Gastrocnemius medialis (tissue), 4 donors: ENCODE measurements at regions not wholly inside any gene's neighbourhood (a gene's known extent, or its start where the extent isn't known, plus 50 kb on each side); places are given as distances from the start of the nearest gene placed in this dataset.
"Not testable (repeated sequence)": the region's sequence is repeated elsewhere in the genome, so short reads cannot be mapped to it uniquely, and the experiment has no call there.

Experiments
- ATAC-seq, 2 donors: fragments of 150-250 bp; one replicate each; pipeline ENCODE4 v1.9.1; 2016
- DNase-seq, 2 donors: peaks; one replicate each; pipeline ENCODE4 v3.0.0-alpha.2; 2019
- H3K27ac ChIP-seq, 4 donors: fragments of 200-600 bp; sonication (generic); 1 replicate in 1 of 4; 2 replicates in 3 of 4; pipeline ENCODE4 v1.5.1; 2016 to 2018; ENCODE audit warnings: mild to moderate bottlenecking in 2 of 4, moderate library complexity in 1 of 4
- H3K27me3 ChIP-seq, 3 donors: fragments of 200-600 bp; sonication (generic) in 2 of 3; 1 replicate in 1 of 3; 2 replicates in 2 of 3; pipeline versions ENCODE4 v1.5.1 to v1.6.0; 2016 to 2019; ENCODE audit warnings: mild to moderate bottlenecking in 1 of 3, moderate library complexity in 1 of 3
- H3K36me3 ChIP-seq, 2 donors: fragments of 200-600 bp; sonication (generic) in 1 of 2; one replicate each; pipeline ENCODE4 v1.5.1; 2017 to 2018
- H3K4me1 ChIP-seq, 2 donors: fragments of 200-600 bp; sonication (generic) in 1 of 2; one replicate each; pipeline ENCODE4 v1.5.1; 2016 to 2017; ENCODE audit warnings: mild to moderate bottlenecking in 2 of 2
- H3K4me3 ChIP-seq, 4 donors: fragments of 200-600 bp; sonication (generic) in 3 of 4; 1 replicate in 1 of 4; 2 replicates in 3 of 4; pipeline ENCODE4 v1.5.1; 2016 to 2019; ENCODE audit warnings: mild to moderate bottlenecking in 2 of 4
- H3K9me3 ChIP-seq, 3 donors: fragments of 200-600 bp; sonication (generic) in 2 of 3; 1 replicate in 1 of 3; 2 replicates in 2 of 3; pipeline ENCODE4 v1.5.1; 2016 to 2019
- CTCF ChIP-seq, 5 experiments: fragments of 450-650 bp in 3 of 5; fragments of 200-600 bp in 2 of 5; sonication (generic) in 2 of 5; IDR thresholded peaks in 4 of 5; conservative IDR thresholded peaks in 1 of 5; 1 replicate in 4 of 5; 2 replicates in 1 of 5; pipeline ENCODE4 v1.5.1; 2016 to 2019; ENCODE audit warnings: antibody characterized with exemption in 5 of 5, mild to moderate bottlenecking in 3 of 5, moderate library complexity in 3 of 5
- POLR2A ChIP-seq, 2 donors: fragments of 450-650 bp; IDR thresholded peaks; one replicate each; pipeline ENCODE4 v1.6.1; 2017; ENCODE audit warnings: antibody characterized with exemption in 2 of 2, mild to moderate bottlenecking in 2 of 2, moderate library complexity in 2 of 2
- in situ Hi-C, 4 donors: fragments of 200-750 bp; cut with MboI; loops; one replicate each; pipeline versions ENCODE4 v1.15.0 to v1.8.0; 2017; ENCODE audit warnings: low sequenced_read_pairs in 4 of 4
- intact Hi-C: fragments of 100-400 bp; cut with DNase I; formaldehyde crosslinking; loops from one replicate; pipeline ENCODE4 v1.15.1; 2023; ENCODE audit warnings: low total_unique reads

GRCh38 chr13:58343076-58343475 is 711.5 kb downstream of the PCDH17 start:
- intact Hi-C loops = no loop called here
- H3K9me3 ChIP-seq = no peaks in the 10 kb centered on the region
- TF ChIP-seq POLR2A (IDR thresholded peaks at IDR 0.05) = no peak
- TF ChIP-seq CTCF (IDR thresholded peaks at IDR 0.05 in 4 of 5, conservative IDR thresholded peaks at IDR 0.05 in 1 of 5) = no peak
- ATAC-seq (no peak), DNase-seq (no peak)
- H3K4me1 ChIP-seq = no peaks in the 10 kb centered on the region
- H3K27me3 ChIP-seq = no peaks in the 10 kb centered on the region
- in situ Hi-C loops = no loop called here
- no peak overlapping the region for H3K27ac ChIP-seq
- H3K4me3 ChIP-seq = no peak overlapping the region
- H3K36me3 ChIP-seq = no peaks in the 10 kb centered on the region

GRCh38 chr13:58352100-58352499 is 720.6 kb downstream of the PCDH17 start:
- H3K4me3 ChIP-seq, H3K4me1 ChIP-seq, ATAC-seq, H3K27ac ChIP-seq, H3K36me3 ChIP-seq, H3K9me3 ChIP-seq, in situ Hi-C loops, intact Hi-C loops, DNase-seq, H3K27me3 ChIP-seq: not testable (repeated sequence)

- no peak overlapping the region for H3K4me3 ChIP-seq
- ATAC-seq (no peak), DNase-seq (no peak)
- H3K4me1 ChIP-seq = no peaks in the 10 kb centered on the region
- no peaks in the 10 kb centered on the region for H3K9me3 ChIP-seq
- no peak for TF ChIP-seq CTCF (IDR thresholded peaks at IDR 0.05 in 4 of 5, conservative IDR thresholded peaks at IDR 0.05 in 1 of 5)
- no peak for TF ChIP-seq POLR2A (IDR thresholded peaks at IDR 0.05)
- no peaks in the 10 kb centered on the region for H3K36me3 ChIP-seq
- no peaks in the 10 kb centered on the region for H3K27me3 ChIP-seq
- in situ Hi-C loops = no loop called here
- intact Hi-C loops = no loop called here
- no peak overlapping the region for H3K27ac ChIP-seq
Measured at GRCh38 chr13:58369936-58370335, 738.4 kb downstream of the PCDH17 start.

- Histone ChIP-seq H3K27me3 (no peaks in the 10 kb centered on the region), H3K4me1 (no peaks in the 10 kb centered on the region), H3K27ac (no peak overlapping the region), H3K4me3 (no peak overlapping the region), H3K36me3 (no peaks in the 10 kb centered on the region), H3K9me3 (no peaks in the 10 kb centered on the region)
- intact Hi-C loops (no loop called here), in situ Hi-C loops (no loop called here)
- ATAC-seq = no peak
- TF ChIP-seq POLR2A (IDR thresholded peaks at IDR 0.05) (no peak), CTCF (IDR thresholded peaks at IDR 0.05 in 4 of 5, conservative IDR thresholded peaks at IDR 0.05 in 1 of 5) (no peak)
- DNase-seq = no peak
Measured at GRCh38 chr13:58376349-58376748, 744.8 kb downstream of the PCDH17 start.

- no peak for ATAC-seq
- Histone ChIP-seq H3K27me3 (no peaks in the 10 kb centered on the region), H3K9me3 (no peaks in the 10 kb centered on the region), H3K4me1 (no peaks in the 10 kb centered on the region), H3K36me3 (no peaks in the 10 kb centered on the region), H3K27ac (no peak overlapping the region), H3K4me3 (no peak overlapping the region)
- intact Hi-C loops = no loop called here
- in situ Hi-C loops = no loop called here
- TF ChIP-seq CTCF (IDR thresholded peaks at IDR 0.05 in 4 of 5, conservative IDR thresholded peaks at IDR 0.05 in 1 of 5) = no peak
- TF ChIP-seq POLR2A (IDR thresholded peaks at IDR 0.05) = no peak
- DNase-seq = no peak
Measured at GRCh38 chr13:58376775-58377174, 745.2 kb downstream of the PCDH17 start.
